ENCODE measurements at regions not wholly inside any gene's neighbourhood (a gene's known extent, or its start where the extent isn't known, plus 50 kb on each side); places are given as distances from the start of the nearest gene placed in this dataset.

GRCh38 chr4:136909626-136910025 is 622.7 kb downstream of the PCDH18 start:
- TF ChIP-seq POLR2A (IDR thresholded peaks at IDR 0.05): no peak
- TF ChIP-seq, protein P1, sequence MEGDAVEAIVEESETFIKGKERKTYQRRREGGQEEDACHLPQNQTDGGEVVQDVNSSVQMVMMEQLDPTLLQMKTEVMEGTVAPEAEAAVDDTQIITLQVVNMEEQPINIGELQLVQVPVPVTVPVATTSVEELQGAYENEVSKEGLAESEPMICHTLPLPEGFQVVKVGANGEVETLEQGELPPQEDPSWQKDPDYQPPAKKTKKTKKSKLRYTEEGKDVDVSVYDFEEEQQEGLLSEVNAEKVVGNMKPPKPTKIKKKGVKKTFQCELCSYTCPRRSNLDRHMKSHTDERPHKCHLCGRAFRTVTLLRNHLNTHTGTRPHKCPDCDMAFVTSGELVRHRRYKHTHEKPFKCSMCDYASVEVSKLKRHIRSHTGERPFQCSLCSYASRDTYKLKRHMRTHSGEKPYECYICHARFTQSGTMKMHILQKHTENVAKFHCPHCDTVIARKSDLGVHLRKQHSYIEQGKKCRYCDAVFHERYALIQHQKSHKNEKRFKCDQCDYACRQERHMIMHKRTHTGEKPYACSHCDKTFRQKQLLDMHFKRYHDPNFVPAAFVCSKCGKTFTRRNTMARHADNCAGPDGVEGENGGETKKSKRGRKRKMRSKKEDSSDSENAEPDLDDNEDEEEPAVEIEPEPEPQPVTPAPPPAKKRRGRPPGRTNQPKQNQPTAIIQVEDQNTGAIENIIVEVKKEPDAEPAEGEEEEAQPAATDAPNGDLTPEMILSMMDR (IDR thresholded peaks at IDR 0.05 in 4 of 5, conservative IDR thresholded peaks at IDR 0.05 in 1 of 5): no peak
